Cardiac muscle cell (in vitro differentiated cells and primary cell): ENCODE measurements at regions not wholly inside any gene's neighbourhood (a gene's known extent, or its start where the extent isn't known, plus 50 kb on each side); places are given as distances from the start of the nearest gene placed in this dataset.
"Not testable (repeated sequence)": the region's sequence is repeated elsewhere in the genome, so short reads cannot be mapped to it uniquely, and the experiment has no call there.

Experiments
- DNase-seq, 2 donors: peaks; one replicate each; pipeline versions ENCODE4 v3.0.0 to v3.0.0-alpha.2; 2010 to 2017; ENCODE audit warnings: low read depth in 1 of 2, low spot score in 1 of 2
- H3K27ac ChIP-seq: fragments of 200-600 bp; sonication (generic); 2 replicates; pipeline ENCODE4 v1.5.1; 2016
- H3K27me3 ChIP-seq: fragments of 200-600 bp; sonication (generic); 2 replicates; pipeline ENCODE4 v1.6.0; 2016; ENCODE audit warnings: control low read depth
- H3K36me3 ChIP-seq: fragments of 200-600 bp; sonication (generic); 2 replicates; pipeline ENCODE4 v1.5.1; 2016; ENCODE audit warnings: control low read depth
- H3K4me1 ChIP-seq: fragments of 200-600 bp; sonication (generic); 2 replicates; pipeline ENCODE4 v1.8.1; 2017; ENCODE audit warnings: low read depth, mild to moderate bottlenecking, mixed run types
- H3K4me3 ChIP-seq: fragments of 200-600 bp; sonication (generic); 2 replicates; pipeline ENCODE4 v1.5.1; 2016; ENCODE audit warnings: mild to moderate bottlenecking
- H3K9me3 ChIP-seq: fragments of 200-600 bp; sonication (generic); 2 replicates; pipeline ENCODE4 v1.5.1; 2017; ENCODE audit warnings: low read depth, mild to moderate bottlenecking, control low read depth
- CTCF ChIP-seq: IDR thresholded peaks from 2 replicates; pipeline ENCODE4 v1.5.1; 2012; ENCODE audit warnings: low read depth, mild to moderate bottlenecking, low read length

- H3K27ac ChIP-seq: no peak overlapping the region
- H3K9me3 ChIP-seq: no peaks in the 10 kb centered on the region
- H3K4me3 ChIP-seq: no peak overlapping the region
- no peak for DNase-seq
- H3K36me3 ChIP-seq: no peaks in the 10 kb centered on the region
- no peaks in the 10 kb centered on the region for H3K4me1 ChIP-seq
- H3K27me3 ChIP-seq: no peaks in the 10 kb centered on the region
- TF ChIP-seq CTCF: no peak
These were observed 245.3 kb upstream of the NMUR2 start for GRCh38 chr5:152650413-152650812.

GRCh38 chr5:152659470-152659869 lies 254.4 kb upstream of the NMUR2 start:
- not testable (repeated sequence) for H3K4me3 ChIP-seq, H3K27ac ChIP-seq, H3K27me3 ChIP-seq, H3K4me1 ChIP-seq, H3K36me3 ChIP-seq, H3K9me3 ChIP-seq, DNase-seq

- TF ChIP-seq CTCF: no peak
- Histone ChIP-seq H3K4me1 (no peaks in the 10 kb centered on the region), H3K9me3 (no peaks in the 10 kb centered on the region), H3K4me3 (no peak overlapping the region), H3K27ac (no peak overlapping the region), H3K27me3 (no peaks in the 10 kb centered on the region), H3K36me3 (no peaks in the 10 kb centered on the region)
- no peak for DNase-seq
These were observed 268.5 kb upstream of the NMUR2 start for GRCh38 chr5:152673601-152674000.

GRCh38 chr5:152674403-152674802 lies 269.3 kb upstream of the NMUR2 start:
- Histone ChIP-seq H3K9me3 (no peaks in the 10 kb centered on the region), H3K27ac (no peak overlapping the region), H3K4me1 (no peaks in the 10 kb centered on the region), H3K27me3 (no peaks in the 10 kb centered on the region), H3K4me3 (no peak overlapping the region), H3K36me3 (no peaks in the 10 kb centered on the region)
- no peak for DNase-seq
- no peak for TF ChIP-seq CTCF

- H3K27ac ChIP-seq: no peak overlapping the region
- H3K9me3 ChIP-seq: no peaks in the 10 kb centered on the region
- H3K27me3 ChIP-seq: no peaks in the 10 kb centered on the region
- no peaks in the 10 kb centered on the region for H3K4me1 ChIP-seq
- no peaks in the 10 kb centered on the region for H3K36me3 ChIP-seq
- DNase-seq: no peak
- TF ChIP-seq CTCF: no peak
- no peak overlapping the region for H3K4me3 ChIP-seq
These were observed 271.1 kb upstream of the NMUR2 start for GRCh38 chr5:152676196-152676595.

- H3K36me3 ChIP-seq: no peaks in the 10 kb centered on the region
- no peaks in the 10 kb centered on the region for H3K9me3 ChIP-seq
- DNase-seq: no peak
- no peak overlapping the region for H3K4me3 ChIP-seq
- no peaks in the 10 kb centered on the region for H3K27me3 ChIP-seq
- H3K4me1 ChIP-seq: no peaks in the 10 kb centered on the region
- TF ChIP-seq CTCF: no peak
- H3K27ac ChIP-seq: no peak overlapping the region
These were observed 278.1 kb upstream of the NMUR2 start for GRCh38 chr5:152683205-152683604.
